ENCODE measurements at regions not wholly inside any gene's neighbourhood (a gene's known extent, or its start where the extent isn't known, plus 50 kb on each side); places are given as distances from the start of the nearest gene placed in this dataset.

- no peak for DNase-seq
Measured at GRCh38 chr5:39525271-39525670, 100.5 kb upstream of the DAB2 start.

DNA sequence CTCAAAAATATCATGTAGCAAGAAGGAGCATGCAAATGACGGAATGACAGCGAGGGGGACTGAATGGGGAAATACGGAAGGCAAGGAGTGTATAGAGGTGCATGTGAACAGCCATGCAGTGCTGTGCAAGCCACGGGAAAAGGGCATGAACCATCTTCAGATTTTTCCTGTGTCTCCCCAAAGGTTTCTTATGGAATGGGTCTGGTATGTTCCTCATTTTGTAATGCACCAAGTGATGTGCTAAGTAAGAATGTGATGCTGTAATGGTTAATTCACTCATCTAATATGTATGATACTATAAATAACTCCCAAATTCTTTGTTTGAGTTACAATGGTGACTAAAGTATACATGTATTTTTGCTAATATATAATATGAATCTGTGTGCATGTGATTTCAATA is 99.0 kb upstream of the DAB2 start:
- DNase-seq, result no peak

- DNase-seq, result no peak
Measured at GRCh38 chr5:39521940-39522590, 97.3 kb upstream of the DAB2 start.

DNA sequence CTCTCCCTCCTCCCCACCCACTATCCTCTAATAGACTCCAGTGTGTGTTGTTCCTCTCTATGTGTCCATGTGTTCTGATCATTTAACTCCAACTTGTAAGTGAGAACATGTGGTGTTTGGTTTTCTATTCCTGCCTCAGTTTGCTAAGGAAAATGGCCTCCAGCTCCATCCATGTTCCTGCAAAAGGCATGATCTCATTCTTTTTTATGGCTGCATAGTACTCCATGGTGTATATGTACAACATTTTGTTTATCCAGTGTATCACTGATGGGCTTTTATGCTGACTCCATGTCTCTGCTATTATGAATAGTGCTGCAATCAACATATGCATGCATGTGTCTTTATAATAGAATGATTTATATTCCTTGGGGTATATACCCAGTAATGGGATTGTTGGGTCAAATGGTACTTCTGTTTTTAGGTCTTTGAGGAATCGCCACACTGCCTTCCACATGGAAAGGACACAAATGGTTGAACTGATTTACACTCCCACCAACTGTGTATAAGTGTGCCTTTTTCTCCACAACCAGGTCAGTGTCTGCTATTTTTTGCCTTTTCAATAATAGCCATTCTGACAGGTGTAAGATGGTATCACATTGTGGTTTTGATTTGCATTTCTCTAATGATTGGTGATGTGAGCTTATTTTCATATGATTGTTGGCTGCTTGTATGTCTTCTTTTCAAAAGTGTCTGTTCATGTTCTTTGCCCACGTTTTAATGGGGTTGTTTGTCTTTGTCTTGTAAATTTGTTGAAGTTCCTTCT is 96.5 kb upstream of the DAB2 start:
- DNase-seq, result no peak

DNA sequence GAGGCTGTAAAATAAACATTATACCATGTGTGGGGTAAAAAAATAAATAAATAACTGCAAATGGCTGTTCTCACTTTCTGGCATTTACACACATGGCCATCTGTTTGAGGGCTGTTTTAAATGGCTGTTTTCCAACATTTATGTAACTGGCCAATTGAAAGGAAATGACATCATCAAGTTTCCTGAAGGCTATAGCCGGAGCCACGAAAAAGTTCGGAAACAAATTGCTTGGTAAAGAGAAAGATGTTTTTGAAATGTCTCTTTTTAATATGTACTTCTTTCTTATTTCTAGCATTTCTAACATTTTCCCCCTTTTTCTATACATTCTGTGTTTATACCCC is 95.4 kb upstream of the DAB2 start:
- DNase-seq, result no peak

- no peak for DNase-seq
Measured at GRCh38 chr5:39519566-39520231, 94.9 kb upstream of the DAB2 start.

GRCh38 chr5:39519079-39519478 is 94.3 kb upstream of the DAB2 start:
- DNase-seq, result no peak

DNA sequence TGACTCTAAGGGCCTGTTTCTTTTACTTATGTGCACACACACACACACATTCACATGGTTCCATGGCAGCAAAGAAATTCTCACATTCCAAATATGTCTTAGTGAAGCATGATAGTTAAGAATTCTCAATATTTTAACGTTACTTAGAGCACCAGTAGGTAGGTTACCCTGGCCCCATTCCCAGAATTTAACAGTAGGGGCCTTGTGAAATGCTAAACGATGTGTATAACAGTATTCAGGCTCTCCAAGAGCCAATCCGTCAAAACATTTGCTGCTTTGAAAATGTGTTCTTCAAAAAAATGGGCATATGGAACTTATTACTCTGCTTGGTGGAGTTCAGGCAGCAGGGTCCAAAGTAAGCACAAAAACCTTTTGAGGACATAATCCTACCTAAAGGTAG is 93.7 kb upstream of the DAB2 start:
- no peak for DNase-seq

- DNase-seq, result no peak
Measured at GRCh38 chr5:39517800-39518199, 93.0 kb upstream of the DAB2 start.

GRCh38 chr5:39515881-39516280 is 91.1 kb upstream of the DAB2 start:
- DNase-seq, result no peak

DNA sequence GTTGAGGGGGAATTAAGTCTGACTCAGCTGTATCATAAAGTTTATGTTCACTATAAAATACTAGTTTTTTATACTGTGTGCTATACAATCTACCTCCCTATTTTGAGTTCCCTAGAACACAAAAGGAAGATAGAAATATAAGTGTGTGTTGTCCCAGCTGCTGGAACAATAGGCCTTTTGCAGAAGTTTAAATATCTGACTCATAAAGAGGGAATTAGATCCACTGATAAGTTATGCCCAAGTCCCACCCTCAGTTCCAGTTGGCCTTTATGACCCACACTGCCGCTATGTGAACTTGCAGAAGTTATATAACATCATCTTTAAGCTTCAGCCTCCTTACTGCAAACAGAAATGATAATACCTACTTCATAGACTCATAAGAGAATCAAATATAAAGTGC is 88.5 kb upstream of the DAB2 start:
- no peak for DNase-seq

DNA sequence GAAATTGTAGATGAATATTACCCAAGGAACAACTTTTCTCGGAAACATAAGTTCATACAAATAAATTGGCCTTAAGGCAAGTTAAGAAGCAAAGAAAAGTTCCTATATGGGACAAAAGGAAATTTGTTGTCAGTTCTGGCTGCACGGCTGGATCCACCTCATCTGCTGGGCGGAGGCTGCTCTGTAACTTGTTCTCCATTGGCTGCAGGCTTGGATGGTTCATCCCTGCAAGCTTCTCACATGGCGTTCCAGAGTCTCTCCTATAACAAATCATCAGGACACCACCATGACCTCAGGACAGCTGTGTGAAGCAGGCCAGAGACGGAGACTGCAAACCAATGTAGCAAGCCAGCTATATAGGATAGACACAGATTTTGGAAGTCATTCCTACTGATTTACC is 81.4 kb upstream of the DAB2 start:
- DNase-seq, result no peak

GRCh38 chr5:39505791-39506190 is 81.0 kb upstream of the DAB2 start:
- DNase-seq, result no peak

GRCh38 chr5:39505363-39505762 is 80.6 kb upstream of the DAB2 start:
- DNase-seq, result no peak

DNA sequence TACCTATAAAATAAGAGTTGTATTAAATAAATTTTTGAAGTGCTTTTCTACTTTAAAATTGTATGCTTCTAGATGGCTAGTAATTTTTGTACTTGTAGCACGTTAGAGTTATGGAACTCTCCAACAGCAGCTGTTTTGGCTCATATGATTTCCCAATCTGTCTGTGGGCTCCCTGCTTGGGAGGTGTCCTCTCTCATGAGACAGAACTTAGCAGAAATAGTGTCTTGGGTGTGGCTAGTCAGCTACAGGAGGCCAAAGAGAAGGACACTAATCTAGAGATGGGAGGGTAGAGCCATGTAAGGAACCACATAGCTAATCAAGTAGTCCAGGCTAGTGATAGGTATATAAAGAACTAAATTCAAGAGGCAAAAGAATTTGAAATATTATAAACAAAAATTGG is 78.4 kb upstream of the DAB2 start:
- no peak for DNase-seq

- no peak for DNase-seq
Measured at GRCh38 chr5:39502704-39503103, 77.9 kb upstream of the DAB2 start.

DNA sequence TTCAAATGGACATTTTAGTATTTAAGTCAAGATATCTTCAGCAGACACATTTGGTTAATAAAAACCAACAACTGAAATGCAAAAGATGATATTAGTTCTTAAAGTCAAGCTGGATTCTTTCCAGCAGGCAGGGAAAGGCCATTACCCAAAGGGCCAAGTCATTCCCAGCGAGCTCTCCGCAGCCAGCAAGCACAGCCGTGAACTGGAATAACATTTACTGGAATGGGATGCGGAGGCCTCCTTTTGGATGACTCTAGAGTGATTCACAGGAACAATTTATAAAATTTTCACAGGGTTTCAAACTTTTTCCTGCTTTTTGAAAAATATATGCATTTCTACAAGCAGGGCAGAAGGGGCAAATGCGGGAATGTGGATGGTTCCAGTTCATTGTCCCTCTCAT is 76.6 kb upstream of the DAB2 start:
- DNase-seq, result no peak

- DNase-seq, result no peak
Measured at GRCh38 chr5:39500551-39501175, 75.9 kb upstream of the DAB2 start.

DNA sequence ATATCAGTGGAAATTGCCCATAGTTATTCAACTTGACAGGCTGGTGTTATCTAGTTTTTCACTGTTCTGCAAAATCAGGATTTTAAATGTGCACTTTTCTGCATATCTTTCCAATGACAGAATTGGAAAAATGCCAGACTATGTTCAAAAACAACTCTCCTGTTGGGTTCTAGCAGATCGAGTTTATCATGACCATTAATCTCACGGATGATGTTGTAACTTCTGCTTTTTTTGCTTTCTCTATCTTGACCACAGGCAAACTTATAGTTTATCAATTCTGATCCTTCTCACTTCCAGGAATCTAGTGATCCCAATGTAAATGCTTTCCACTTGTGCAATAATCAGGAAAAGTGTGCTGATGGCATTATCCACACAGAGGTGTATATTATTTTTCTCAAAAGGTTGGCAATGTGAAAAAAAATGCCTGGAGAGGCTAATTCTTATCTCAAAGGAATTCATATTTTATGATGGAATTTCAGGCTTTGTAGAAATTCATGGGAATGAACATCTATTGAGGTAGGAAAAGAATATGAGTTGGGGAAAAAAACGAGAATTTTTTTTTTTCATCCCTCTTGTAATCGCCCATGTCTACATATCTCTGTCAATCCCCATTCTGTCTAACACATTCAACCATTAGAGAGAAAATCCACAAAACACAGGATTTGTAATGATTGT is 73.6 kb upstream of the DAB2 start:
- DNase-seq, result no peak

DNA sequence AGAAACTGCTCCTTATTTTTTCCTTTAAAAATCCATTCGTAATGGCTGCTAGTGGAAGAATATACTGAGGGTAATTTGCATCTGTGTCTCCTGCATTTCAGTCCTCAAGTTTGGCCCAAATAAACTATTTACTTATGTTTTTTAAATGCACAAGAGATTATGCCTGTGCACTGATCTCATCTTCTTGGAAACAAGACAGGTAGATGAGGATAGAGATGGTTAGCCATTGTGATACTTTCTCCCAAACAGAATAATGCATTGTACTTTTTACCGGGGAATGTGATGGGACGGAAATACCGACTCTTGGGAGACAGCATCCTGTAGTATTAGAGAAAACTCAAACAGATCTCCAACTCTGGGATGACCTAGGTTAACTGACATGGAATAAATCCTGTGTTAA is 72.5 kb upstream of the DAB2 start:
- DNase-seq, result no peak

DNA sequence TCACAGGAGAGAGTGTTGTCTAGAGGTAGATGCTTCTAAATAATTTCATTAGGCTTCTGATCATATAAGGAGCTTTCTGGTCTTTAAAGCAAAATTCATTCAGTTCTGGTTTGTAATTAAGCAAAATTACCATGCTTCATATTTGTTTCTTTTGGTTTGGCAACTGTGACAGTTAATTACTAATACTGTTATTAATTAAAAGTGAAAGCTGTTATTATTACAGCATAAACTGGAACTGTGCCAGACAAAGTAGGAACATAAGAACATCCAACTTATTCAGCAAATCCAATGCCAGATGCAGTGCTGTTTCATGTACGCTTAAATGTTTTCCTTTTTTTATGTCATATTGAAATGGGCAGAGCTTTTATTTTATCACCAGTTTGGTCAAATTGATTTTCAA is 70.4 kb upstream of the DAB2 start:
- DNase-seq, result no peak

DNA sequence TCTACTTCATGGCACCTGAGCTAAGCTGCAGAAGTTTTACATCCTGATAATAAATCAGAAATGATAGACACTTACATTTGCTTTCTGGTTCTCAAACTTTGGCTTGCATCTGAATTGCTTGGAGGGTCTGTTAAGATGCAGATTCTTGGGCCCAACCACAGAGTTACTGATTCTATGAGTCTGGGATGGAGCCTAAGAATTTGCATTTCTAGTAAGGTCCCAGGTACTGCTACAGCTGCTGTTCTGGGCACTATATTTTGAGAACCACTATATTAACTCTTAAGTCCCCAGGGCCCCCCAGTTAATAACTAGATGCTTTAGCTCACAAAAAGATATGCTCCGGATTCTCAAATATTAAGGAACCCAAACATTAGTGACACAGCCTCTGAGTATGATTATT is 69.8 kb upstream of the DAB2 start:
- no peak for DNase-seq

DNA sequence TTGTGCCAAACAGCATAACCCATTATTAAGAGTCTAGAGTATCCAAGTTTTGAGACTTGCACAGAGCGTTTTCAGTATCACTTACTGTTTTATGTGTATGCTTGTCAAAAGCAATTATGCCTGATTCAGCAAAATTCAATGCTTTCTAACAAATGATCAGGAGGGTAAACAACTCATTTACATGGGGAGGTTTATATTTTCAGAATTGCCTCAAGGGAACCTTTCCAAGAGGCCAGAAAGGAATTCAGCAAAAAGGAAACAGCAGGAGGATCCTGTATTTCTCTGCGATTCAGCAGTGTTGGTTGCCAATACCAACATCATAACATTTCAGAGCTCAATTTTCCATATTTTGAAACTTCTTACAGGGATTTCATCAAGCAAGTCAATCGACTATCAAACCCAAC is 69.3 kb upstream of the DAB2 start:
- DNase-seq, result no peak

- no peak for DNase-seq
Measured at GRCh38 chr5:39491210-39491609, 66.4 kb upstream of the DAB2 start.
